Right lobe of liver (tissue), 4 donors: ENCODE measurements at regions not wholly inside any gene's neighbourhood (a gene's known extent, or its start where the extent isn't known, plus 50 kb on each side); places are given as distances from the start of the nearest gene placed in this dataset.

Experiments
- CTCF ChIP-seq, 4 donors: fragments of 200-600 bp in 3 of 4; fragments of 450-650 bp in 1 of 4; IDR thresholded peaks; one replicate each; pipeline versions ENCODE4 v1.5.1 to v1.8.0; 2016 to 2022; ENCODE audit warnings: antibody characterized with exemption in 4 of 4, mild to moderate bottlenecking in 2 of 4
- POLR2A ChIP-seq: fragments of 450-650 bp; IDR thresholded peaks from one replicate; pipeline ENCODE4 v1.6.1; 2017; ENCODE audit warnings: antibody characterized with exemption, mild to moderate bottlenecking
- donor health status: DM: no; HTN: no; CAD: no.
- donor health status: DM: no; HTN: no; CAD: no.
- donor health status: DM: no; HTN: yes; CAD: no.

GRCh38 chr5:98308960-98309359, 464.5 kb upstream of the RGMB start:
- TF ChIP-seq CTCF (IDR thresholded peaks at IDR 0.05) (no peak), POLR2A (no peak)
